Peyer's patch (tissue), 4 donors: ENCODE measurements at regions not wholly inside any gene's neighbourhood (a gene's known extent, or its start where the extent isn't known, plus 50 kb on each side); places are given as distances from the start of the nearest gene placed in this dataset.
"Not testable (repeated sequence)": the region's sequence is repeated elsewhere in the genome, so short reads cannot be mapped to it uniquely, and the experiment has no call there.

Experiments
- POLR2A ChIP-seq, 2 donors: fragments of 450-650 bp; IDR thresholded peaks; one replicate each; pipeline ENCODE4 v1.5.1; 2017; ENCODE audit warnings: antibody characterized with exemption in 2 of 2, mild to moderate bottlenecking in 2 of 2, moderate library complexity in 2 of 2
- TF ChIP-seq, protein P1 (sequence below), 6 experiments: fragments of 450-650 bp in 4 of 6; fragments of 200-600 bp in 2 of 6; sonication (generic) in 1 of 6; IDR thresholded peaks; one replicate each; pipeline ENCODE4 v1.5.1; 2017 to 2019; ENCODE audit warnings: antibody characterized with exemption in 6 of 6, mild to moderate bottlenecking in 3 of 6, moderate library complexity in 1 of 6

GRCh38 chr15:87642997-87643396, 613.5 kb downstream of the NTRK3 start:
- TF ChIP-seq, protein P1, sequence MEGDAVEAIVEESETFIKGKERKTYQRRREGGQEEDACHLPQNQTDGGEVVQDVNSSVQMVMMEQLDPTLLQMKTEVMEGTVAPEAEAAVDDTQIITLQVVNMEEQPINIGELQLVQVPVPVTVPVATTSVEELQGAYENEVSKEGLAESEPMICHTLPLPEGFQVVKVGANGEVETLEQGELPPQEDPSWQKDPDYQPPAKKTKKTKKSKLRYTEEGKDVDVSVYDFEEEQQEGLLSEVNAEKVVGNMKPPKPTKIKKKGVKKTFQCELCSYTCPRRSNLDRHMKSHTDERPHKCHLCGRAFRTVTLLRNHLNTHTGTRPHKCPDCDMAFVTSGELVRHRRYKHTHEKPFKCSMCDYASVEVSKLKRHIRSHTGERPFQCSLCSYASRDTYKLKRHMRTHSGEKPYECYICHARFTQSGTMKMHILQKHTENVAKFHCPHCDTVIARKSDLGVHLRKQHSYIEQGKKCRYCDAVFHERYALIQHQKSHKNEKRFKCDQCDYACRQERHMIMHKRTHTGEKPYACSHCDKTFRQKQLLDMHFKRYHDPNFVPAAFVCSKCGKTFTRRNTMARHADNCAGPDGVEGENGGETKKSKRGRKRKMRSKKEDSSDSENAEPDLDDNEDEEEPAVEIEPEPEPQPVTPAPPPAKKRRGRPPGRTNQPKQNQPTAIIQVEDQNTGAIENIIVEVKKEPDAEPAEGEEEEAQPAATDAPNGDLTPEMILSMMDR (IDR thresholded peaks at IDR 0.05) = not testable (repeated sequence)
- TF ChIP-seq POLR2A (IDR thresholded peaks at IDR 0.05) = not testable (repeated sequence)
